ENCODE measurements at regions not wholly inside any gene's neighbourhood (a gene's known extent, or its start where the extent isn't known, plus 50 kb on each side); places are given as distances from the start of the nearest gene placed in this dataset.
A peak's percentile ranks its signal among the peaks of the same experiment; 100 is the strongest.

- DNase-seq = no peak
Observed at GRCh38 chr2:173419506-173419905, 64.8 kb downstream of the CDCA7 start.

- DNase-seq = no peak
Observed at GRCh38 chr2:173424886-173425285, 70.2 kb downstream of the CDCA7 start.

GRCh38 chr2:173427887-173428668 lies 73.4 kb downstream of the CDCA7 start:
- DNase-seq = no peak

GRCh38 chr2:173431191-173431590 lies 76.5 kb downstream of the CDCA7 start:
- DNase-seq = no peak

- DNase-seq = no peak
Observed at GRCh38 chr2:173432049-173432754, 77.5 kb downstream of the CDCA7 start.

GRCh38 chr2:173434762-173435569 lies 80.3 kb downstream of the CDCA7 start:
- DNase-seq = no peak

- no peak for DNase-seq
Observed at GRCh38 chr2:173435574-173435973, 80.9 kb downstream of the CDCA7 start.

GRCh38 chr2:173436088-173436487 lies 81.4 kb downstream of the CDCA7 start:
- no peak for DNase-seq

GRCh38 chr2:173441222-173441621 lies 86.5 kb downstream of the CDCA7 start:
- no peak for DNase-seq

- no peak for DNase-seq
Observed at GRCh38 chr2:173442542-173442941, 87.9 kb downstream of the CDCA7 start.

GRCh38 chr2:173446722-173447121 lies 92.0 kb downstream of the CDCA7 start:
- no peak for DNase-seq

GRCh38 chr2:173448938-173449471 lies 94.3 kb downstream of the CDCA7 start:
- peak; percentile 66 for DNase-seq

- DNase-seq = peak; percentile 9
Observed at GRCh38 chr2:173451118-173451517, 96.4 kb downstream of the CDCA7 start.

- no peak for DNase-seq
Observed at GRCh38 chr2:173451941-173452340, 97.3 kb downstream of the CDCA7 start.

- no peak for DNase-seq
Observed at GRCh38 chr2:173452416-173452815, 97.7 kb downstream of the CDCA7 start.

GRCh38 chr2:173456960-173457359 lies 102.3 kb downstream of the CDCA7 start:
- no peak for DNase-seq

- DNase-seq = no peak
Observed at GRCh38 chr2:173457366-173457765, 102.7 kb downstream of the CDCA7 start.

GRCh38 chr2:173458991-173459780 lies 104.5 kb downstream of the CDCA7 start:
- DNase-seq = no peak

GRCh38 chr2:173462892-173463840 lies 108.5 kb downstream of the CDCA7 start:
- no peak for DNase-seq

- no peak for DNase-seq
Observed at GRCh38 chr2:173463846-173464245, 109.2 kb downstream of the CDCA7 start.

- no peak for DNase-seq
Observed at GRCh38 chr2:173467751-173468150, 113.1 kb downstream of the CDCA7 start.
